HG03378 (cell line): ENCODE measurements at regions not wholly inside any gene's neighbourhood (a gene's known extent, or its start where the extent isn't known, plus 50 kb on each side); places are given as distances from the start of the nearest gene placed in this dataset.

ENCODE experiments used
- ATAC-seq: cut with Tn5 transposase; IDR thresholded peaks from one replicate; pipeline ENCODE4 v1.9.1; 2021; ENCODE audit warnings: mild to moderate bottlenecking, moderate library complexity; ENCODE audit not compliant: unreplicated experiment

DNA sequence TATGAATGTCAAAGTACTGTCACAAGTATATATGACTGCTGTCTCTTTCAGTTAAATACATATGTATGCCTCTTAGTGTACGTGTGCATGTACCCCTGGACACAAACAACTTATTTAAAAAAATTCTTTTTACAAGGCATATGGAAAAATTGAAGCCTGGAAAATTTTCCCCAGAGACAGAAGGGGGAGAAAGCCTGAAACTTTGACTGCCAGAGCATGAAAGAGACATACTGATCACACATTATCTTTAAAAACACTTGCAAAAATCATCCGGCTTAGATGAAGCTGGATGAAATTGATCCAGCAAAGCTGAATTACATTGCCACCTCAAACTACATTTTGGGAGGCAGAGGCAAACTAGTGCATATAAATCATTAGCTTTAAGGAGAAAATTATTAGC is 88.0 kb upstream of the NFIB start:
- no peak for ATAC-seq

DNA sequence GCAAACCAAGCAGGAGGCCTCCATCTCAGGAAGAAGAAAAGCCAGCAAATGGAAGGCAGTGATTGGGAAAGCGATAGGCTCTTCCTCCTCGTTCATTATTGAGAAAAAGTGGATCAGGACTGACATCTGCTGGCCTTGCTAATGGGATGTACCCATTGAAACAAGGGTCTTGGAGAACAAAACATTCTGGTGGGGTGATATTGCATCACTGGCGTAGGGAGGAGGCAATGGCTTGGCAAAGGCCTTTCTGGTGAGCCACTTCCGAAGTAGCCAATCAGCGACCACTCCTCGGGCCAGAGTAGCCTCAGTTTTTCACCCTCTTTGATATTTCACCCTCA is 86.7 kb upstream of the NFIB start:
- no peak for ATAC-seq

DNA sequence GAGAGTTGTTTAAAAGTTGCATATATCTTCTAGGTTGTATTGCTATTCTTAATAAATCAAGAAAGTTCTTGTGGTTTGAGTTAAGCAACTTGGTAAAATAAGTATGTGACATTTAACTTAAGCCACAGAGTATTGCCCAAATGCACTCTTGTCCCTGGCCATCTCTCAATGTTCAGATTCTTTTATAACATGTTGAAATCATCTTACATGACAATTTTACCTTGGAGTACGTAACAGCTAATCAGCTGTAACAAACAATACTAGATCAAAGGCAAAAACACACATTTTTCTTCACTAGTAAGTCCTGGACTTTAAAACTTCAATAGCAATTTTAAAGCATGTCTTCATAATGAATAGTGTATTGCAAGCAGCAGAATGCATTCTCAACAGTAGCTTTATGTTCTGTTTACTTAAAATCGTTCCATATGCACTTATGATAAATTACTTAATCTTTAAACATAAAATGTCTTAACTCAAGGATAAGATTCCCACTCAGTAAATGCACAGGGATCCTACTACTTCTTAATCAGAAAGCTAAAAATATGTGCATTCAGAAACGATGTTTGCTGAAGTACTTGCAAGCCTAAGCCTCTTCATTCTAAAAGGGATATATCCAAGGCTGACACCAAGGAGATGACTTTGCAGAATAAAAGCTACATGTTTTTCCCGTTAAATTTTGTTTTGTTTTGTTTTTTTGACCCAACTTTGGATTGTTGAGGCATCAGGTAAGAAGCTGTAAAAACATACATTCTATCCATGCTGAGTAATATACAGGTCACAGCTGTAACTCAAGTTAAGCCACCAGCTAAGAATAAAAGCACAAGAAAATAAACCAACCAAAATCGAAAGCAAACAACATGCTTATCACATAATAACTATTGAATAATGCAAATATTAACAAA is 86.1 kb upstream of the NFIB start:
- no peak for ATAC-seq

DNA sequence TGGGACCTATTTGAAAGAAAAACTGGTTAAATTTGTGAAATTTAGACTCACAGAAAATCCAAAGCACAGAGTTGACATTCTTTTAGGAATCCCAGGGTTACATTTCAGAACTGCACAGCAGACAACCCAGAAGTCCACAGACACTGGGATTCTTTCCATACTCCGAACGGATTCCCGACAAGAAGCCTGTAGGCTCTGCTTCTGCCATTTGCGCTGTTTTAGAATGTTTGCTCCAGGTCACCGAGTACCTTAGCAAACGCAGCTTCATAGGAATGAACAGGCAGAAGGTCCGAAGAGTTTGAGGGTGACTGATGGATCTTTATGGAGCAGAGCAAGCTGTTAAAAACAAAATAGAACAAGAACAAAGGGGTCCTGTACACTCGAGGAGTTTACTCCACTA is 84.5 kb upstream of the NFIB start:
- ATAC-seq, result no peak

DNA sequence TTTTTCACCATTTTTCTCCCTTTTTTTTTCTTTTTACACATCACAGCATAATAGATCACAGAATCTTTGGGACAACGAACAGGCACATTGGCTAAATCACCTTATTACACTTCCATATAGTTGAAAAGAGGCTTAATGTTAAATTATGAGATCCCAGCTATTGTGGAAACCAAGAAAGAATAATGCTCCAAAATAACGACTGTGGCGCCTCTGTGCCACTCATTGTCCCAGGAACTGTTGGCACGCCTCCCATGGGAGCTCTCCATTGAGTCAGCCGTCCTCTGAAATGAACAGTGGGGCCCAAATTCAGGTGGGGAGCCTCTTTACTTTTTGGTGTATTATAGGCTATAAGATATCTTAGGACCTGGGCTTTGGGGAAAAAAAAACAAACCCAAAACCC is 82.2 kb upstream of the NFIB start:
- ATAC-seq, result no peak

DNA sequence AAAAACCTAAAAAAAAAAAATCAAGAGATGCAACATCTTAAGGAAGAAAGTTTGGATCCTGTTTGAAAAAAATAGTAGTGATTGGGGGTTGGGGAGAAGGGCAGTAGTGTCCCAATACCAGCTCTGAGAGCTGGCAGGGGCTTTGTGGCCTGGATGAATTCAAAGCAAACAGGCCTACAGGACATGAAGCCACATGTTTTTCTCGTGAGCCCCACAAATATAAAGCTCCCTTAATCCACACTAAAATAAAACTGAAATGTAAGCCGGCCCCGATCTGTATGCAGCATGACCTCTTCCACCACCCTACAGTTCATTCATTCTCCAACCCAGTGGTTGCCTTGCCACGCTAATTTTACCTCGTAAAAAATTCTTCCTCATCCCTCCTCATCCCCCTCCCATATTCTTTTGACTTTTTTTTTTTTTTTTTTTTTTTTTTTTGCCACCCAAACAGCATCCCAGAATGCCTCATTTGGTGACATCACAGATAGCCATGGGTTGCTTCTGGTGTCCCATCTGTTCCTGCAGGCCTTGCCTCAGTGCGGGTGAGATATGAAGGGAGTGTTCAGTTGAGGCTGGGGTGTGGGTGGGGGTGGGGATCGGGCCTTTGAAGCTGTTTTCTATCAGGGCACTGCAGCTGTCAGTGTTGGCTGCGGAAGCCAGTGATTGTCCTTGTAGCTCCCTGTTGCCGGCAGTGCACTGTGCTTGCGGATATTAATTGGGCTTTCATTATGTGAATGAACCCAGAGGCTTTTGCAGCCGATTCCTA is 81.6 kb upstream of the NFIB start:
- ATAC-seq, result no peak

DNA sequence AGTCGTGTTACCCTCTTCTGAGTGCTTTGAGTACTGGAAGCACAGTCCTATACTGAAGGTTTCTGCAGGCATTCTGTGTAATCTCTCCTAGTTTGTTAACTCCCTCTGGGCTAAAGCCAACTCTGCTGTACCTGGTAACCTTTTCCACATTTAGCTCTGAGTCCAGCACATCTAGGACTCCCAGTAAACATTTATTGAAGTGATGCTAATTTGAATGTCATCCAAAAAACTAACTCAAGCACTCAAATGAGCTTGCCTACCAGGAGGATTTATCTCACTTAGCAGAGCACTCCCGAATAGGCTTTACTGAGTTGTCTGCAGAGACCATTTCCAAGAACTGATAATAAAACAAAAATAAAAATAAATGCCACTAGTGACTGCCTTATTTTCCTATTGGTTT is 79.5 kb upstream of the NFIB start:
- ATAC-seq, result no peak

DNA sequence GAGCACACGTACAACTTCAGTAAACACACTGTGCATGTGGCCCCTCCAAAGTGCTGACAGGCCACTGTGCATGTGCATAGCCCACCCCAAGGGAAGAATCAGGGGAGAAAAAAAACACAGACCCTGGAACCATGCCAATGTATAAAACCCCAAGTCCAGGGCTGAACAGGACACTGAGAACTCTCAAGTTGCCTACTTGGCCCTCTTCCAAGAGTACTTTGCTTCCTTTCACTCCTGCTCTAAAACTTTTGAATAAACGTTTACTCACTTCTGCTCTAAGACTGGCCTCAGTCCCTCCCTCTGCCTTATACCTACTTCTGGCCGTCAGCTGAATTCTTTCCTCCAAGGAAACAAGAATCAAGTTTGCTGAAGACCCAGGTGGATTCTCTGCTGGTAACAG is 77.7 kb upstream of the NFIB start:
- ATAC-seq, result no peak

DNA sequence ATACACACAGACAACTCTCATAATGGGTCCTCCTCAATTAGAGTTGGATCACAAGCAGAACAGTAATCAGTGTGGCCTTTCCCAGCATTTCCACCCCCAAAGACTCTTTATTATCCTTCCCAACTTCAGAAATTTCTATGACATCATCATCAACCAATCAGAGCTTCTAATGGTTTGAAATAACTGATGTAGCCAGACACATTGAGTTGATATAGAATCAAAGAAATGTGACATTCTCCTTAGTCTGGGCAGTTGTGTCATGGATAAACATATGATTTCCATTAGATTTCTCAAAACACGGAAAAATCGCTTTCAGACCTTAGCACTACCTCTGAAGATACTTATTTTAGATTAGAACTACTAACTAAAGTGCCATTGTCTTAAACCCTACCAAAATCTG is 75.7 kb upstream of the NFIB start:
- no peak for ATAC-seq

DNA sequence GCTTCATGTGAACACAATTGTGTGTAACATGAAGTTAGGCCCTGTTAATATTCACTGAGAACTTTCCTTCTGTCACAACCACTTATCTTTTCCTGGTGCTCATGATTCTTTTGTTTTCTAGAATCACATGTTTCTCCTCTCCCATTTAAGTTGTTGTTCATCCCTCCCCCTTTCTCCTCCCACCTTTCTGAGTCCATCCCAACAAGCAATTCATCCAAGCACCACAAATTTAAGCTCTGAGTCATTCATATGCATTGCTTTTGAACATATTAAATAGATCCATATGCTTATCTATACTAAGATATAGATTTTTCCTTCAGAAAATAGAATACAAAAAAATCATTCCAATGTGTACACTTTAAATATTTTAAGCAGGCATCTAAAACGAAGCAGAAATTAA is 75.2 kb upstream of the NFIB start:
- ATAC-seq, result no peak

DNA sequence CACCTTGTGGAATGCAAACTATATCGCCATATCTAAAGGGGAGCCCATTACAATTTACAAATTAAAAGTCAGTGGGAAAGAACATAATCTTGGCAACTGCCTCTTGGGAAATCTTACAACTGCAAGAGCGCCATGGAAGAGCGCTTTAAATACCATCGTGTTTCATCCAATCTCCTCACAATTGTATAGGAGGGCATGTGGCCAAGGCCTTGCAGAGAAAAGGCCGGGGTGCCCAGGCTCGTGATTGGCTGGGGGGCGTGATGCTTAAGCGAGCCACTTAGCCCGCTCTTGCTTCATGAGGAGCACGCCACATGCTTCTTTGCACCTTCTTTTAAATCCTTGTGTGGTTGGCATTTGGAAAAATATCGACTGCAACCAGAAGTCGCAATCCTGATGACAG is 69.8 kb upstream of the NFIB start:
- no peak for ATAC-seq

DNA sequence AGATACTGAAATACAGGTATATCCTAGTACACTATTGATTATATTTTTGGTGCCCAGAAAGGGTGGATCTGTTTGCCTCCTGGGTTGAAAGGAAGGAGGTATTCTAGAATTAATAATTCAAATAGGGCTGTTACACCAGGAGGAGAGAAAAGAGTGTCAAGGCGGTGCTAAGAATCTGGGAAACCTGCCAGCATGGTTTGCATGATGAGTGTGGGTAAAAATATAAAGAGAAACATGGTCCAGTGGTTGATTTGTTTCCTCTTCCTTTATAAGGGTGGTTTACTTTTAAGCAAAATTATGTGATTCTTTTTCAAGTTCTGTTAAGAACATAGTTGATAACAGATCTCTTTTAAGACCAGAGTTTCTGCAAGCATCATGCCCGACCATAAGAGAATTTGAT is 69.4 kb upstream of the NFIB start:
- ATAC-seq, result no peak

DNA sequence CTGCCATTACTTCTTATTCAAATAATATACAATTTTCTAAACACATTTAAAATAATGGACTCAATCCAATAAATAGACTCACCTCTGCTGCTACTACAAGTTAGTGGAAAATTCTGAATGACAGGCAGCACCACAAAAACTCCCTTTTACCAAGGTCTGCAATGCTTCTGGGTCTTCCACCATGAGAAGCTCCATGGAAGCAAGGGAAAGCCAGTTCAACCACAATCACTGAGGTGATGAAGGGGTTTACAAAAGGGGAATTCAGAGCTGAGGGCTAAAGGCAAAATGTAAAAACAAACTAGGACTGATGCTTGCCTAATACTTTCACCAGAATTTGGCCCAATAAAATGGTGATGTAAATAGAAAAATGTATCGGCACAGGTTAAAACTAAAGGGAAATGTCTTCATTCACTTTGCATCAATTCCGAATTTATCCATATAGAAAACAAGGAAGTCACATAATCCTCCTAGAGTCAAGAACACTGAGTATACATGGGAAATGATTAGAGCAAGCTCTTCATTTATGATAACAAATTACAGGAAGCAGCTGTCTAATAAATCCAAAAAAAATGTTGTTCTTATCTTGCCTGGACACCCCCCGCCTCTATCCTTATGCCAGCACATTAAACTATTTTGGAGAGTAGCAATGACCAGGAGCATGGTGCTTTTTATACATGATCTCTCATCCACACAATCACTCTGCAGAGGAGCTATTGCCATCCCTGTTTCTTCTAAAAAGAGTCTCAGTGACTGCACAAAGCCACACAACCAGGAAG is 66.3 kb upstream of the NFIB start:
- no peak for ATAC-seq

DNA sequence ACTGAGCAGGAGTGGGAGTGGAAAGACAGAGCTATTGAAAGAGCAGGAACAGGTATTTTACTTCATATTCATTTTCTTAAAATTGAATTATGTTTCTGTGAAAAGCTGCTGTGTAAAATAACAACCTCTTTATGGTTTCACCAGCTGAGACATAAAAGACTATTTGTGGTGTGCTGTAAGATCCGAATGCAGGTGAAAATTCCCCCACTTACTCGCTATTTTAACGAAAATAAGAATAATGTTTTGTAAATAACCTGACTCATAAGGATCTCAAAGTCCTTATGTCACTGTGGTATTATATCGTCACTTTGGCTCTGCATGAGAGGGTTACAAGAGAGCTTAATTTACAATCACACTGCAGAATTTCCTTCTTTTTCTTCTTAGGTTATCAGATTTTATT is 65.3 kb upstream of the NFIB start:
- no peak for ATAC-seq

DNA sequence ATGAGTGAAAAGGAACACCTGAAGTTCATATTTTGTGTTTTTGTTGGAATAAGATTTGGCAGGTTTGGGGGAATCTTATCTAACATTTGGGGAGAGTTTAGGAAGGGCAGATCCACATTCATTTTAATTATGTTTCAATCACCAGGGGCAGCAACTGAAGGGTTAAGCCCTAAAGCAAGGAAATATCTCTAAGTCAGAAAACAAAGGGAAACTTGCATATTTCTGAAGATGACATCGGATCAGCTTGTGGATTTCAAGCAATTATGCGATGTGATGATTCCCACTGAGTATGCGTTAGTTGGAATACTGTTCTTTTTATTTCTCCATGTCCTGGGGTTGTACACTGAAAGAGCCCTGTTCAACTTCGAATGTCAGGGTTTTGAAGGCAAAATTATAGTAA is 59.8 kb upstream of the NFIB start:
- no peak for ATAC-seq

DNA sequence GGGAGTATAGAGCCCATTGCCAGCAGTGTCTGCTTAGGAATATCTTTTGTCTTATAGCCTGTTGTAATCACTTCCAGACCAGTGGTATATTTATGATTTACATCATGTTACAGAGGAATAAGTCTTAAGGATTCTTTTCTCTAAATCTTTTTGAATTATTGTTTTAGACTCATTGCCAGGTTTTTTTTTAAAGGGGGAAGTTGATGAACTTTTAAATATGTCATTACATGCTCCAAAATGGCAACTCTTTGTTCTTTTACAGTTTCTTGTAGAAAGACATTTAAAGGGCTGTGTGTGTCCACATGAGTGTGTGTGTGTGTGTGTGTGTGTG is 59.4 kb upstream of the NFIB start:
- ATAC-seq, result no peak

DNA sequence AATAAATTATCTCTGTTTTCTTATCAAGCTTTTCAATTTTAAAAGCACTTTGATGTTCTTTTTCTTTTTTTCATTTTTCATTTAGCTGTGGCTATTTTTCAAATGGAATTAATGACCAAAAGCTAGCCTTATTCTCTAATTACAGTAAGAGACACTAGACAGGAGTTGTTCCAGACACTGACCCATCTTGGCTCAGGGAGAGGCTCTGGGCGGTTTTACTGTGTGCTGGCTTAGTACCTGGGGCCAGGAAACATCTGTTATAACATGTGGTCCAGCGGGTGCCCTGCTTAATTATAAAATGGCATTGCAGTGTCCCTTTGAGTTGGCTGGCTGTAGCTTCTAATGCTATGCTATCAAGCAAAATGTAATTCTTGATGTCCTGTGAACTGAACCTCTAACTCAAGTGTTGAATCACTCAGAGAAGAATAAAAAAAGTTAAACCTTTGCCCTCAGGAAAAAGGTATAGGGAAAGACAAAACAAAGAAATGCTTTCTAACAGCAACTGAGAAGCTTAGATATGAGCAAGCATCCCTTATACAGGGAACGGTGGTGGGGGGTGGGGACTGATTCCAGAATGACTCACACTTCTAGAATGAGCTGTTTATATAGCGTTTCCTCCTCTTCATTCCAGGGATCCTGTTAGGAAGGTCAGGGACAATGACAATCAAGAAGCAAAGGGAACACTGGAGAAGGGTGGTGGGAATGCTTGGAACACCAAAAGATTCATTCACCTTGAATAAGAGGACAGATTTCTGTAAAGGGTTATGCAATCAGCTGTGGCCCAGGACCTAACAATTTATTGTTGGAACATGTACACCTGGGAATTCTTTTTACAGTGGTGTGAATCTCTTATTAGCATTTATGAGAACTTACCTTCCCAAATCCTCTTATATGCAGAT is 58.7 kb upstream of the NFIB start:
- no peak for ATAC-seq

DNA sequence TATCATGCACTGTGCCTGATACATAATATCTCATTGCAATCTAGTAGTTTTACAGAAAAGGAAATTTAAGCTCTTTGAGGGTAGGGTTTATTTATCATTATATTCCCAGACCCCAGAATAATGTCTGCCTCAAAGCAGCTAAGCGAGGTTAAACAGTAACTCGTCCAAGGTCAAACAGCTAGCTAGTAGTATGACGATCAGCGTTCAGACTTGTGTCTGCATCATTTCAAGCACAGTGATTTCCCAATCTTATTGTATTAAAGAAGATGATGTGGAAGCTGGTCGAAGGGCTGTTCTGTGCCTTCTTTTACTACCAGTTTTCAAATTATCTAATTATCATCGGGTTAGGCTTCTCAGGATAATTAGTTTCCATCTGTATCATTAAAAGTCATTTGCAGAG is 55.1 kb upstream of the NFIB start:
- ATAC-seq, result no peak

DNA sequence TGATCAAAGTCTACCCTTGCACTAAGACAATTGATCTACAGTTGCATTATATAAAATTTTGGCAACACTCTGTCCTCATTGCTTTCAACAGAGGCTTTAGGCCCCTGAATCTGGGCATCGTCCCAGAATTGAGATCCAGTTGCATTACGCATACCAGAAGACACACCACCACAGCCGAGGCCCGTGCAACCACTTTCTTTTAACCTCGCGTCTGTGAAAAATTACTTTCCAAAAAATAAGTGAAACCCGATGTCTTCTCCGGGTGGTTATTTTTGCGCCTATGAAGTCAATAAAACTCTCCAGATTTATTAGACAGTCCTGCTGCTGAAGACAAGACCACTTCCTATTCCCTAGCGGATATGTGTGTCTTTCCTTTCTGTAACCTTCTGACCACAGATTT is 52.1 kb upstream of the NFIB start:
- no peak for ATAC-seq

DNA sequence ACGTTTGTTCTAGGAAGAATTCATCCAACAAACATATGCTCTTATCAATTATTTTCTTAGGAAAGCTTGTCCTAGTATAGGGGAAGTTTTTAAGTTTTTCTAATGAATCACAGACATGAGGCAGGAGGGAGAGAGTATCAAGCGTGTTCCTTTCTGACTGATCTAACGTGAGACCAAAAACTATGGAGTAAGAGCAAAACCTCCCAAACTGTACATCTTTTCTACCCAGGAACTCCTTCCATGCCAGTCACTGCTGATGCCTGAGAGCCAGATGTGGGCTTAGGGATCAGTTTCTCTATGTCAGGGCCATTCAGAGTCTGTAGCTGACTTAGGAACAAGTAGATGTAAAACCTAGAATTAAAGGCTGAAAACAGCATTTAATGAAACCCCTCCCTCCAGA is 51.7 kb upstream of the NFIB start:
- ATAC-seq, result no peak
